NOMO-1 treated with dmso at 0.1 percent for 144 hours (cell line): ENCODE measurements at regions not wholly inside any gene's neighbourhood (a gene's known extent, or its start where the extent isn't known, plus 50 kb on each side); places are given as distances from the start of the nearest gene placed in this dataset.
A peak's percentile ranks its signal among the peaks of the same experiment; 100 is the strongest.
"Not testable (repeated sequence)": the region's sequence is repeated elsewhere in the genome, so short reads cannot be mapped to it uniquely, and the experiment has no call there.

Experiments
- DNase-seq: peaks from one replicate; lab custom pipeline; 2025; ENCODE audit not compliant: unreplicated experiment; lab: John Stamatoyannopoulos, UW

GRCh38 chr3:186454881-186455703 lies 89.1 kb downstream of the CRYGS start:
- no peak for DNase-seq

GRCh38 chr3:186453531-186453930 lies 90.6 kb downstream of the CRYGS start:
- no peak for DNase-seq

- no peak for DNase-seq
These were observed 90.5 kb upstream of the DGKG start for GRCh38 chr3:186452517-186452916.

GRCh38 chr3:186451371-186451770 lies 89.3 kb upstream of the DGKG start:
- peak; percentile 38 for DNase-seq

GRCh38 chr3:186444974-186445373 lies 82.9 kb upstream of the DGKG start:
- no peak for DNase-seq

GRCh38 chr3:186444288-186444687 lies 82.3 kb upstream of the DGKG start:
- no peak for DNase-seq

- DNase-seq, result not testable (repeated sequence)
These were observed 80.9 kb upstream of the DGKG start for GRCh38 chr3:186442979-186443378.

GRCh38 chr3:186442162-186442561 lies 80.1 kb upstream of the DGKG start:
- DNase-seq, result no peak

GRCh38 chr3:186440891-186441290 lies 78.9 kb upstream of the DGKG start:
- no peak for DNase-seq

GRCh38 chr3:186439725-186440124 lies 77.7 kb upstream of the DGKG start:
- DNase-seq, result no peak

- not testable (repeated sequence) for DNase-seq
These were observed 73.3 kb upstream of the DGKG start for GRCh38 chr3:186435332-186435731.

- no peak for DNase-seq
These were observed 71.1 kb upstream of the DGKG start for GRCh38 chr3:186432944-186433732.

- DNase-seq, result no peak
These were observed 70.2 kb upstream of the DGKG start for GRCh38 chr3:186432189-186432588.

GRCh38 chr3:186427627-186428281 lies 65.7 kb upstream of the DGKG start:
- DNase-seq, result no peak

GRCh38 chr3:186425788-186426730 lies 64.0 kb upstream of the DGKG start:
- DNase-seq, result peak; percentile 54

- DNase-seq, result no peak
These were observed 59.9 kb upstream of the DGKG start for GRCh38 chr3:186421946-186422345.

GRCh38 chr3:186418671-186419145 lies 56.7 kb upstream of the DGKG start:
- DNase-seq, result no peak

- DNase-seq, result no peak
These were observed 55.8 kb upstream of the DGKG start for GRCh38 chr3:186417791-186418190.

- no peak for DNase-seq
These were observed 52.8 kb upstream of the DGKG start for GRCh38 chr3:186414735-186415419.
